EH (cell line): ENCODE measurements at regions not wholly inside any gene's neighbourhood (a gene's known extent, or its start where the extent isn't known, plus 50 kb on each side); places are given as distances from the start of the nearest gene placed in this dataset.
"Not testable (repeated sequence)": the region's sequence is repeated elsewhere in the genome, so short reads cannot be mapped to it uniquely, and the experiment has no call there.

Experiments
- DNase-seq: peaks from one replicate; pipeline ENCODE4 v3.0.0-alpha.2; 2015; ENCODE audit warnings: low read depth

GRCh38 chr11:103730131-103730940 lies 306.1 kb upstream of the DDI1 start:
- DNase-seq, result peak; percentile 13

DNA sequence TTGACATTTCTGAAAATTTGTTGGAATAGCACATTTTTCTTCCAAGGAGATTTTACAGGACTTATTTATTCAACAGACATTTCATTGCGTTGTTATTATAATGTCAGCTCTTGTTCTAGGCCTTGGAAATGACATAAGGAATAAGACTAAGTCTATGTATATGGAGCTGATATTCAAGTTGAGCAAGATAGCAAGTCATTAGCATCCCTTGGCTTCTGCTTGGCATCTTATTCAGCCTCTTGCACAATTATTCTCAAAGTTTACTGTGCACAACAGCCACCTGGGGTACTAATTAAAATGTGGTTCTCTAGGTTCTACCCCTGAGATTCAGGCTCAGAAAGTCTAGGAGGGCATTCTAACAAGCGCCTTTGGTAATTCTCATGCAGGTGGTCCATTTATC lies 304.8 kb upstream of the DDI1 start:
- DNase-seq, result no peak

DNA sequence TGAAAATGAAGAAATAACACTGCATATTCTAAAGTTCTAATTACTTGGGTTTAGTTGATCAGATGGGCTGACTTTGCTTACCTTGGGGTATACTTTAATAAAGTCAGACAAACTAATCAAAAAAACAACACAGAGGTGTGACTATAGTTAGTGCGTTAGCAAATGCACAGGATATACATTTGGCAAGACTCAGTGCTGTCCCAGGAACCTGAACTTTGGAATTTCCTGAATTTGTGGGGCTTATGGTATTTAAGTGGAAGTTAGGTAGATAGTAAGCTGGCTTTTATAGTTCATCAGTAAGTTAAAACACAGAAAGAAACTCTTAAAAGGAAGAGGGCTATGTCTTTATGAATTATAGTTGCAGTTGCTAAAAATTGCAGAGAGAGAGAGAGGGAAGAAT lies 302.6 kb upstream of the DDI1 start:
- DNase-seq, result no peak

GRCh38 chr11:103735497-103736032 lies 300.9 kb upstream of the DDI1 start:
- DNase-seq, result no peak

GRCh38 chr11:103736315-103737036 lies 300.0 kb upstream of the DDI1 start:
- DNase-seq, result no peak

GRCh38 chr11:103737037-103737622 lies 299.3 kb upstream of the DDI1 start:
- no peak for DNase-seq

DNA sequence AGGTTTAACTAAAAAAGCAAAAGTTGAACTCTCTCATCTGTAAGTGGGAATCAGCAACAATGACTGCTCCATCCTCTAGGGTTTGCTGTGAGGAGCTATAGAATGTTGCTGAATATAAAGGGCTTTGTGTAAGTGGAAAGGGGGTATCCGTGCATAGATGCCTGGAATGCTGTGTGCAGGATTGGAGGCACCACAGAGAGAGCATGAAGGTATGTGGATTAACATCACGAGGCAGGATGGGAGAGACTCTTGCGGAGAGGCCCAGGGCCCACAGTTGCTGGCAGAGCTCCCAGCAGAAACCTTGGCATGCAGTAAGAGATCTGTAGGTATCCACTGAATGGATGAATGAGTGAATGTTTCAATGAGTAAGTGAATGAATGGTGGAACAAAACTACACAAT lies 298.7 kb upstream of the DDI1 start:
- no peak for DNase-seq

DNA sequence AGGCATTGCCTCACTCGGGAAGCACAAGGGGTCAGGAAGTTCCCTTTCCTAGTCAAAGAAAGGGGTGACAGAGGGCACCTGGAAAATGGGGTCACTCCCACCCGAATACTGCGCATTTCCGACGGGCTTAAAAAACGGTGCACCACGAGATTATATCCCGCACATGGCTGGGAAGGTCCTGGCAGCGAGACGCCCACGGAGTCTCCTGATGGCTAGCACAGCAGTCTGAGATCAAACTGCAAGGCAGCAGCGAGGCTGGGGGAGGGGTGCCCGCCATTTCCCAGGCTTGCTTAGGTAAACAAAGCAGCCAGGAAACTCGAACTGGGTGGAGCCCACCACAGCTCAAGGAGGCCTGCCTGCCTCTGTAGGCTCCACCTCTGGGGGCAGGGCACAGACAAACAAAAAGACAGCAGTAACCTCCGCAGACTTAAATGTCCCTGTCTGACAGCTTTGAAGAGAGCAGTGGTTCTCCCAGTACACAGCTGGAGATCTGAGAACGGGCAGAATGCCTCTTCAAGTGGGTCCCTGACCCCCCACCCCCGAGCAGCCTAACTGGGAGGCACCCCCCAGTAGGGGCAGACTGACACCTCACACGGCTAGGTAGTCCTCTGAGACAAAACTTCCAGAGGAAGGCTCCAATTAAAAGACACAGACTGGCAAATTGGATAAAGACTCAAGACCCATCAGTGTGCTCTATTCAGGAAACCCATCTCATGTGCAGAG lies 297.2 kb upstream of the DDI1 start:
- not testable (repeated sequence) for DNase-seq

- DNase-seq, result no peak
Measured at GRCh38 chr11:103744496-103745153, 291.8 kb upstream of the DDI1 start.

DNA sequence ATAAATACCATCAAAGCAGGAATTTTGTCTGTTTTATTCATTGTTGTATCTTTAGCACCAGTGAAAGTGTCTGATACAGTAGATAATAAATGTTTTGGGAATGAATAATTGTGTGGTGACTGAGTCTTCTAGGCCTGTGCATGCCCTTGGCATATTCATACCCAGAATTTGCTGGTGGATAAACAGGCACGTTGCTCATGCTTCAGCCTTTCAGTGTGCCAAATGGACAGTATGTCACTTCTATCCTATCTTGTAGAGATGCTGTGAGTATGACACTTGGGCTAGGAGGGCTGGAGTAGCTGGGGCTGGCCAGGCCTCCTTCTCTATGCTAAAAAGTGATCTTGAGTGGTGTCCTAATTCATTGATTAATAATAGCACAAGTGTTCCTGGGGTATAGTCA lies 287.3 kb upstream of the DDI1 start:
- DNase-seq, result peak; percentile 44

GRCh38 chr11:103768816-103769215 lies 267.6 kb upstream of the DDI1 start:
- DNase-seq, result no peak

DNA sequence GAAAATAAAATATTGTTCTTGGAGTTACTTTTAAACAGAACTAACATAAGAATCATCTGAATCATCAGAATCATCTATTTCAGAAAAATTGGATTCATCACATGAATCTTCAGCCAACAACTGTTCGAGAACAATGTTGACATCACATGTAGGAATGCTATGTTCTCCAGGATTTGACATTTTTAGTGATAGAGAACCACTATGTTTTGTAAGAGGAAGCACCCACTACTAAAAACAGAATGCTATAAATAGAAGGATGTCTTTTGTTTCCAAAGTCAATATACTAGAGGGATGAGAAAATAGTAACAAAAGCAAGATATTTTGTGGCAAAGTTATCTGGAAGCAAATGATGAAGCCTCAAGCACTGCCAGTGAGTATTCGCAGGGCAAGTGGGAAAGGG lies 263.4 kb upstream of the DDI1 start:
- DNase-seq, result peak; percentile 90

DNA sequence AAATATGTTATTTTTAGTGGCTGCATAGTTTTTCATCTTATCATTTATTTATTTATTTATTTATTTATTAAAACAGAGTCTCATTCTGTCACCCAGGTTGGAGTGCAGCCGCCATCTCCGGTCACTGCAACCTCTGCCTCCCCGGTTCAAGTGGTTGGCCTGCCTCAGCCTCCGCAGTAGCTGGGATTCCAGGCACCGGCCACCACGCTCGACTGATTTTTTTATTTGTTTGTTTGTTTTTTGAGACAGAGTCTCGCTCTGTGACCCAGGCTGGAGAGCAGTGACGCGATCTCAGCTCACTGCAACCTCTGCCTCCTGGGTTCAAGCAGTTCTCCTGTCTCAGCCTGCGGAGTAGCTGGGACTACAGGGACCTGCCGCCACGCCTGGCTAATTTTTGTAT lies 262.9 kb upstream of the DDI1 start:
- no peak for DNase-seq

DNA sequence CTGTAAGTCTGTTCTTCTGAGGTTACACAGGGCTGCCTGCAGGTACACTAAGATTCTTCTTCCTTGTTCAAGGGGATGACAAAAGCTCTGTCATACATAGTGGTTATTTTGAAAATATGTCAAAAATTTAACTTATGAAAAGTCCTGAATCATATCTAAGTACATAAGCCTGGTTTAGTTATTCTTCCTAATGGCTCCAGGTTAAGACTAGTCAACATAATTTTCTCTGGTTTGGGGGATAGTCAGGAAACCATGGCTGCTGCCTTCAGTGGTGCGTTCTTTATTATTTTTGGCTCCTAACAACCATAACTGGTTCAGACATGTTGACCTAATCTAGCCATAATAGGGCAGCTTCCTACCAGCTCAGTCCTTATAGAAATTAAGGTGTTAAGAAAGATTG lies 257.4 kb upstream of the DDI1 start:
- no peak for DNase-seq

GRCh38 chr11:103789952-103790351 lies 246.5 kb upstream of the DDI1 start:
- no peak for DNase-seq

- peak; percentile 49 for DNase-seq
Measured at GRCh38 chr11:103792981-103793468, 243.4 kb upstream of the DDI1 start.

DNA sequence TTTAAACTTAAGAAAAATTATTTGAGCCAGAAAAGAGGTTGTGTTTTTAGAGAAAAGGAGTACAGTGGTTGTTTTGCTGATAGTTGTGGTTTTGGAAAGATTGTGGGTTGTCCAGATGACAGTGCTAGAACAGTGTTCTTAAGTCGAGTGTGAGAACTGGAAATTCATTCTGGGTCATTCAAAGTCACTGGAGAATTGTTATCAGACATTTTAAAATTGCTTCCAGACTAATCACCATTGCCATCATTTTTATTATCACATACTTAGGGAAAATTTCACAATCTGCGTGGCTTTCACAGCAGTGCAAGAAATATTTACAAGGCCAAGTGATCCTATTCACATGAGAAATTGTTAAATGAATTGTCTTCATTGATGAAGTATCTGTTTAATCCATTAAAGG lies 242.2 kb upstream of the DDI1 start:
- peak; percentile 77 for DNase-seq

- DNase-seq, result peak; percentile 87
Measured at GRCh38 chr11:103798026-103798425, 238.4 kb upstream of the DDI1 start.

DNA sequence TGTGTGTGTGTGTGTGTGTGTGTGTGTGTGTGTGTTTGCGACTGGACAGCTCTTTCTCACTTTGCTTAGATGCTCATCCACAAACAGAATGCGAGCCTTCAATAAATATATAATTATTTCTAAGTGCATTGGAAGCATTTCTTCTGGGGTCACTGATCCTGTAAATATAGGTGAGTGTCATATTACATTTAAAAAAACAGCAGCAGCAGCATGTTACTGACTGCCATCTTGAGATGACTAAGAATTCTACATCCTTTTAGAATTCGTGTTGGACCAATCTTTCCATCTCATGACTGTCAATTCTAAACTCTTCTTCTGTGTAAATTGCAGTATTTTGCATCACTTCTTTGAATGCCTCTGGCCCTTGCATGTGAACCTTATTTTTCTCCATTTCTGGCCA lies 238.0 kb upstream of the DDI1 start:
- DNase-seq, result peak; percentile 33

DNA sequence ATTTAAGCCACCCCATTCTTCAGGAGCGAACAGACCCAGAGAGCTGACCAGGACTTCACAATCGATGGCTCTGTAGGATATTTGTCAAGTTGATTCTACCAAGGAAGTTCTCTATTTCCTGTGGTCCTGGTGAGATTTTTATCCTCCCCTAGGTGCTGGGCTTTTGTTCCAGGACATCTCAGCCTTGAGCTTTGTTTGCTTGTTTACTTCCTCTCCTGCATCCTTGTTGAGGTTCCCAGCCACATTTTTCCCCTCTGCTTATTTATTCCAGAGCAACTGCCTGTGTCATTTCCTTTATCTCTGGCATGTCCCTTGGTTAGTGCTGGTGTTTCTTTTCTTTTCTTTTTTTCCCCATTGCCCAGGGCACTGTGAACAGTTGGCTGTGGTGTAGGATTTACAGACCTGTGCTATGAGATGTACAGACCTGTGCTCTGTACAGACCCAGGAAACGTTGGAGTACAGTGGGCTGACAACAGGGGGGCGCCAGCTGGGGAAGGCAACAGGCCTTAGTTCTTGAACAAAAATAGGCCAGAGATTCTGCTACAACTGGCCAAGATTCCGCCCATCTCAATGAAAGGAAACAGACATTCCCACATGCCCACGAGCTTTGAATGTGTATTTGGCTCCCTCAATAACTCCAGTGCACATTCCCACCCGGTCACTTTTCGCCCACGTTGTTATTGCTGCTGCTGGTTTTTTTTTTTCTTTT lies 235.9 kb upstream of the DDI1 start:
- no peak for DNase-seq

GRCh38 chr11:103803062-103803461 lies 233.4 kb upstream of the DDI1 start:
- DNase-seq, result peak; percentile 63
